Activated CD8-positive, alpha-beta T cell treated with anti-CD3 and anti-CD28 coated beads for 36 hours (primary cell): ENCODE measurements at regions not wholly inside any gene's neighbourhood (a gene's known extent, or its start where the extent isn't known, plus 50 kb on each side); places are given as distances from the start of the nearest gene placed in this dataset.

ENCODE experiments used
- ATAC-seq: fragments of 200-7000 bp; cut with Tn5 transposase; one replicate; pipeline ENCODE4 v1.10.0; 2021; ENCODE audit warnings: mild to moderate bottlenecking, moderate library complexity
- CTCF ChIA-PET: fragments of 350-600 bp; sonication (Branson Sonifier 250); formaldehyde crosslinking; loops from one replicate; lab custom pipeline; 2021; ENCODE audit warnings: antibody characterized with exemption; lab: Charles Lee
- POLR2A ChIA-PET: fragments of 350-600 bp; sonication (Branson Sonifier 250); formaldehyde crosslinking; loops from one replicate; lab custom pipeline; 2021; ENCODE audit warnings: antibody characterized with exemption; lab: Charles Lee
- DNase-seq: peaks from one replicate; pipeline ENCODE4 v3.0.0-alpha.2; 2020
- H3K27ac Mint-ChIP-seq: one replicate; pipeline ENCODE4 v1.8.0; 2021; ENCODE audit warnings: mild to moderate bottlenecking, mixed read lengths
- H3K27me3 Mint-ChIP-seq: one replicate; pipeline ENCODE4 v1.8.0; 2021; ENCODE audit warnings: mixed read lengths
- H3K36me3 Mint-ChIP-seq: one replicate; pipeline ENCODE4 v1.8.0; 2021; ENCODE audit warnings: low read depth, mixed read lengths
- H3K4me1 Mint-ChIP-seq: one replicate; pipeline ENCODE4 v1.8.0; 2021; ENCODE audit warnings: low read depth, mixed read lengths
- H3K4me3 Mint-ChIP-seq: one replicate; pipeline ENCODE4 v1.8.0; 2021; ENCODE audit warnings: mild to moderate bottlenecking, moderate library complexity, mixed read lengths
- H3K9me3 Mint-ChIP-seq: one replicate; pipeline ENCODE4 v1.8.0; 2021; ENCODE audit warnings: mixed read lengths
- CTCF ChIP-seq: fragments of 200-600 bp; IDR thresholded peaks from one replicate; pipeline ENCODE4 v1.8.0; 2022; ENCODE audit warnings: antibody characterized with exemption, mild to moderate bottlenecking
- intact Hi-C: fragments of 100-400 bp; cut with micrococcal nuclease; formaldehyde crosslinking; loops from one replicate; pipeline ENCODE4 v1.10.0; 2022

DNA sequence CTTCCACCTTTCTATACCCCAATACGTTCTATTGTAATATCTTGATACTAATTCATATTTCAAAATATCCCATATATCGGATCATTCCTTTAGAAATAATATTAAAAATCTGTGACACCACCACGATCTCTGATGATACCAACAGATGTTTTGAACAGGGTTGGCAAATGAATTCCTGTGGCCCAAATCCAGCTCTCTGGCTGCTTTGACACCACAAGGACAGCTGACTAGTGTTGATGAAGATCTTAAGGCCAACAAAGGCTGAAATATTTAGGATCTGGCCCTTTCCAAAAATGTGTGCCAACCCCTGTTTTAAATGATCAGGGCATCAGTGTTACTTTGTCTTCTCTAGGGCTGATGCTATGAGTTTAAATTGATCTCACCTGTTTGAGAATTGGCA, 380.7 kb upstream of the PFKP start:
- H3K27me3 Mint-ChIP-seq, result no peaks in the 10 kb centered on the region
- H3K27ac Mint-ChIP-seq, result no peak overlapping the region
- no peaks in the 10 kb centered on the region for H3K36me3 Mint-ChIP-seq
- no peaks in the 10 kb centered on the region for H3K4me1 Mint-ChIP-seq
- ChIA-PET CTCF (no interaction called here), POLR2A (no interaction called here)
- H3K4me3 Mint-ChIP-seq, result no peak overlapping the region
- intact Hi-C loops, result no loop called here
- DNase-seq, result no peak
- H3K9me3 Mint-ChIP-seq, result no peaks in the 10 kb centered on the region
- no peak for TF ChIP-seq CTCF
- ATAC-seq, result no peak

- ChIA-PET POLR2A (no interaction called here), CTCF (no interaction called here)
- Mint-ChIP-seq H3K4me3 (no peak overlapping the region), H3K27me3 (peaks cover 2% of the 10 kb centered on the region), H3K4me1 (no peaks in the 10 kb centered on the region), H3K9me3 (no peaks in the 10 kb centered on the region), H3K27ac (no peak overlapping the region), H3K36me3 (no peaks in the 10 kb centered on the region)
- no peak for TF ChIP-seq CTCF
- ATAC-seq (no peak), DNase-seq (no peak)
- intact Hi-C loops, result no loop called here
These were observed 384.9 kb upstream of the PFKP start for GRCh38 chr10:2682491-2682890.

DNA sequence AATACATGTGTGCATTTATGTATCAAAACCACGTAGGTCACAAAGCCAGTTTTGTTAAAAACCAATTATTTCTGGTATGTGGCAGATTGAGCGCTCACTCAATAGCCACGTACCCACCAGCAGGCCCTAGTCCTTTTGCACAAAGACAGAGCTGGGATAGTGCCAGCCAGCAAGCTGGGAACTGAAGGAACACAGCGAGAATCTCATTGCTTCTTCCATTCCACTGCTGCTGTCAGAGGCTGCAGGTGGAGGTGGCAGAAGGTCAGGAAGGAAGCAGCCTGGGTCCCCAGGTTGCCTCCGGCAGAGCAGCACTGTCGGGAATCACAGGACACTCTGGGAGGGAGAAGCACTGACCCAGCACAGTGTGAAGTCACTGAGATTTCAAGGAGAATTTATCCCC, 385.5 kb upstream of the PFKP start:
- Mint-ChIP-seq H3K4me1 (no peaks in the 10 kb centered on the region), H3K9me3 (no peaks in the 10 kb centered on the region), H3K27me3 (peaks cover 4% of the 10 kb centered on the region), H3K27ac (no peak overlapping the region), H3K36me3 (no peaks in the 10 kb centered on the region), H3K4me3 (no peak overlapping the region)
- no peak for TF ChIP-seq CTCF
- POLR2A ChIA-PET, result no interaction called here
- intact Hi-C loops, result no loop called here
- CTCF ChIA-PET, result no interaction called here
- ATAC-seq (no peak), DNase-seq (no peak)

GRCh38 chr10:2680821-2681220, 386.5 kb upstream of the PFKP start:
- Mint-ChIP-seq H3K4me3 (no peak overlapping the region), H3K27ac (no peak overlapping the region), H3K9me3 (no peaks in the 10 kb centered on the region), H3K36me3 (no peaks in the 10 kb centered on the region), H3K4me1 (no peaks in the 10 kb centered on the region), H3K27me3 (peaks cover 4% of the 10 kb centered on the region)
- CTCF ChIA-PET, result no interaction called here
- DNase-seq, result no peak
- no peak for TF ChIP-seq CTCF
- intact Hi-C loops, result no loop called here
- no peak for ATAC-seq
- POLR2A ChIA-PET, result no interaction called here

DNA sequence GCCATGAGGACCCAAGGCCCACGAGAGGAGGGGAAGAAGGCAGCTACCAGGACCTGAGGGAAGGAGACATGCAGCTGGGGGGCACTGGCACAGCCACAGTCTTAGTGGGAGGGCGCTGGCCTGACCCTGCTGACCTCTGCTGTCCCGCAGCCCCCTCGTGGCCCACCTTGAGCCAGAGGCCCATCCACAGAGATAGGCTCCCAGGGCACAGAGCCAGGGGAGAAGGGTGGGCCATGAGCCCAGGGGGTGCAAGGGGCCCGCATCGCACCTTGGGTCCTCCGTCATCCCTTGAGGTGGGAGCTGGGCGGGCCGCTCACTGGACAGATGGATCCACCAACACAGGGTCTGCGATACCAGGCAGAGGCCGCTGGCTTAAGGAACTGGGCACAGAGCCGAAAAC, 387.7 kb upstream of the PFKP start:
- peaks cover 4% of the 10 kb centered on the region for H3K27me3 Mint-ChIP-seq
- intact Hi-C loops, result no loop called here
- no peak for TF ChIP-seq CTCF
- no peaks in the 10 kb centered on the region for H3K4me1 Mint-ChIP-seq
- H3K36me3 Mint-ChIP-seq, result no peaks in the 10 kb centered on the region
- DNase-seq (no peak), ATAC-seq (no peak)
- H3K4me3 Mint-ChIP-seq, result no peak overlapping the region
- H3K9me3 Mint-ChIP-seq, result no peaks in the 10 kb centered on the region
- POLR2A ChIA-PET, result no interaction called here
- CTCF ChIA-PET, result no interaction called here
- H3K27ac Mint-ChIP-seq, result no peak overlapping the region
